Activated T-helper 1 cell treated with anti-CD3 and anti-CD28 coated beads, Interleukin-12 subunit alpha, Interleukin-12 subunit beta, Interleukin-2, Interleukin-4 antibody, amounts not matched to agents 30 ng/mL and 10 ng/mL and 1 ng/mL, durations not matched to agents 14 hours and 24 hours and 36 hours (primary cell): ENCODE measurements at regions not wholly inside any gene's neighbourhood (a gene's known extent, or its start where the extent isn't known, plus 50 kb on each side); places are given as distances from the start of the nearest gene placed in this dataset.

Experiments
- DNase-seq: peaks from one replicate; pipeline ENCODE4 v3.0.0; 2021; ENCODE audit warnings: low spot score
- H3K27ac Mint-ChIP-seq: one replicate; pipeline ENCODE4 v1.8.0; 2021; ENCODE audit warnings: mild to moderate bottlenecking, mixed read lengths
- H3K27me3 Mint-ChIP-seq: one replicate; pipeline ENCODE4 v1.8.0; 2022; ENCODE audit warnings: mild to moderate bottlenecking, moderate library complexity, mixed read lengths; ENCODE audit not compliant: insufficient read depth
- H3K36me3 Mint-ChIP-seq: one replicate; pipeline ENCODE4 v1.8.0; 2021; ENCODE audit warnings: low read depth, mixed read lengths
- H3K4me1 Mint-ChIP-seq: one replicate; pipeline ENCODE4 v1.8.0; 2021; ENCODE audit warnings: low read depth, mixed read lengths
- H3K4me3 Mint-ChIP-seq: one replicate; pipeline ENCODE4 v1.8.0; 2021; ENCODE audit warnings: mild to moderate bottlenecking, moderate library complexity, mixed read lengths
- H3K9me3 Mint-ChIP-seq: one replicate; pipeline ENCODE4 v1.8.0; 2021; ENCODE audit warnings: mixed read lengths
- intact Hi-C: fragments of 100-400 bp; cut with micrococcal nuclease; formaldehyde crosslinking; loops from one replicate; pipeline ENCODE4 v1.15.1; 2024

GRCh38 chr2:167388901-167389300 is 500.6 kb downstream of the XIRP2 start:
- Mint-ChIP-seq H3K27ac (no peak overlapping the region), H3K36me3 (no peaks in the 10 kb centered on the region), H3K9me3 (no peaks in the 10 kb centered on the region), H3K27me3 (no peaks in the 10 kb centered on the region), H3K4me3 (no peak overlapping the region), H3K4me1 (no peaks in the 10 kb centered on the region)
- DNase-seq: no peak
- intact Hi-C loops: no loop called here

GRCh38 chr2:167388497-167388896 is 500.2 kb downstream of the XIRP2 start:
- intact Hi-C loops: no loop called here
- Mint-ChIP-seq H3K4me1 (no peaks in the 10 kb centered on the region), H3K27ac (no peak overlapping the region), H3K36me3 (no peaks in the 10 kb centered on the region), H3K4me3 (no peak overlapping the region), H3K27me3 (no peaks in the 10 kb centered on the region), H3K9me3 (no peaks in the 10 kb centered on the region)
- DNase-seq: no peak

- Mint-ChIP-seq H3K27me3 (peaks cover 2% of the 10 kb centered on the region), H3K4me1 (no peaks in the 10 kb centered on the region), H3K4me3 (no peak overlapping the region), H3K9me3 (no peaks in the 10 kb centered on the region), H3K36me3 (no peaks in the 10 kb centered on the region), H3K27ac (no peak overlapping the region)
- DNase-seq: no peak
- intact Hi-C loops: no loop called here
Observed at GRCh38 chr2:167386694-167387093, 498.4 kb downstream of the XIRP2 start.

- Mint-ChIP-seq H3K9me3 (no peaks in the 10 kb centered on the region), H3K36me3 (no peaks in the 10 kb centered on the region), H3K4me1 (no peaks in the 10 kb centered on the region), H3K4me3 (no peak overlapping the region), H3K27ac (no peak overlapping the region), H3K27me3 (peaks cover 2% of the 10 kb centered on the region)
- intact Hi-C loops: no loop called here
- DNase-seq: no peak
Observed at GRCh38 chr2:167383610-167384194, 495.4 kb downstream of the XIRP2 start.

- H3K4me1 Mint-ChIP-seq: no peaks in the 10 kb centered on the region
- H3K36me3 Mint-ChIP-seq: no peaks in the 10 kb centered on the region
- DNase-seq: no peak
- no peak overlapping the region for H3K4me3 Mint-ChIP-seq
- peaks cover 2% of the 10 kb centered on the region for H3K27me3 Mint-ChIP-seq
- H3K9me3 Mint-ChIP-seq: no peaks in the 10 kb centered on the region
- H3K27ac Mint-ChIP-seq: no peak overlapping the region
- intact Hi-C loops: no loop called here
Observed at GRCh38 chr2:167381349-167381748, 493.1 kb downstream of the XIRP2 start.

GRCh38 chr2:167380555-167380954 is 492.3 kb downstream of the XIRP2 start:
- Mint-ChIP-seq H3K9me3 (no peaks in the 10 kb centered on the region), H3K36me3 (no peaks in the 10 kb centered on the region), H3K4me3 (no peak overlapping the region), H3K4me1 (no peaks in the 10 kb centered on the region), H3K27ac (no peak overlapping the region), H3K27me3 (peaks cover 2% of the 10 kb centered on the region)
- intact Hi-C loops: no loop called here
- no peak for DNase-seq

GRCh38 chr2:167380094-167380493 is 491.8 kb downstream of the XIRP2 start:
- H3K27ac Mint-ChIP-seq: no peak overlapping the region
- peaks cover 2% of the 10 kb centered on the region for H3K27me3 Mint-ChIP-seq
- H3K36me3 Mint-ChIP-seq: no peaks in the 10 kb centered on the region
- intact Hi-C loops: no loop called here
- no peaks in the 10 kb centered on the region for H3K9me3 Mint-ChIP-seq
- H3K4me3 Mint-ChIP-seq: no peak overlapping the region
- no peak for DNase-seq
- H3K4me1 Mint-ChIP-seq: no peaks in the 10 kb centered on the region

- Mint-ChIP-seq H3K4me1 (no peaks in the 10 kb centered on the region), H3K9me3 (peaks cover 7% of the 10 kb centered on the region), H3K36me3 (no peaks in the 10 kb centered on the region), H3K27me3 (no peaks in the 10 kb centered on the region), H3K4me3 (no peak overlapping the region), H3K27ac (no peak overlapping the region)
- intact Hi-C loops: no loop called here
- no peak for DNase-seq
Observed at GRCh38 chr2:167369083-167369482, 480.8 kb downstream of the XIRP2 start.

GRCh38 chr2:167368371-167368770 is 480.1 kb downstream of the XIRP2 start:
- intact Hi-C loops: no loop called here
- Mint-ChIP-seq H3K4me3 (no peak overlapping the region), H3K36me3 (no peaks in the 10 kb centered on the region), H3K4me1 (no peaks in the 10 kb centered on the region), H3K27me3 (no peaks in the 10 kb centered on the region), H3K27ac (no peak overlapping the region), H3K9me3 (peaks cover 7% of the 10 kb centered on the region)
- no peak for DNase-seq

- no peak overlapping the region for H3K4me3 Mint-ChIP-seq
- no peak for DNase-seq
- no peaks in the 10 kb centered on the region for H3K27me3 Mint-ChIP-seq
- H3K36me3 Mint-ChIP-seq: no peaks in the 10 kb centered on the region
- H3K4me1 Mint-ChIP-seq: no peaks in the 10 kb centered on the region
- intact Hi-C loops: no loop called here
- H3K27ac Mint-ChIP-seq: no peak overlapping the region
- peaks cover 7% of the 10 kb centered on the region for H3K9me3 Mint-ChIP-seq
Observed at GRCh38 chr2:167365216-167365615, 476.9 kb downstream of the XIRP2 start.

GRCh38 chr2:167361426-167361825 is 473.1 kb downstream of the XIRP2 start:
- no peaks in the 10 kb centered on the region for H3K27me3 Mint-ChIP-seq
- intact Hi-C loops: no loop called here
- no peak for DNase-seq
- H3K27ac Mint-ChIP-seq: no peak overlapping the region
- H3K9me3 Mint-ChIP-seq: peaks cover 7% of the 10 kb centered on the region
- H3K4me1 Mint-ChIP-seq: no peaks in the 10 kb centered on the region
- no peaks in the 10 kb centered on the region for H3K36me3 Mint-ChIP-seq
- H3K4me3 Mint-ChIP-seq: no peak overlapping the region

- intact Hi-C loops: no loop called here
- DNase-seq: no peak
- Mint-ChIP-seq H3K4me1 (no peaks in the 10 kb centered on the region), H3K9me3 (no peaks in the 10 kb centered on the region), H3K36me3 (no peaks in the 10 kb centered on the region), H3K27me3 (peaks cover 2% of the 10 kb centered on the region), H3K27ac (no peak overlapping the region), H3K4me3 (no peak overlapping the region)
Observed at GRCh38 chr2:167355821-167356220, 467.5 kb downstream of the XIRP2 start.

- Mint-ChIP-seq H3K27ac (no peak overlapping the region), H3K4me3 (no peak overlapping the region), H3K4me1 (no peaks in the 10 kb centered on the region), H3K27me3 (peaks cover 2% of the 10 kb centered on the region), H3K9me3 (no peaks in the 10 kb centered on the region), H3K36me3 (no peaks in the 10 kb centered on the region)
- intact Hi-C loops: no loop called here
- DNase-seq: no peak
Observed at GRCh38 chr2:167353605-167354280, 465.5 kb downstream of the XIRP2 start.

GRCh38 chr2:167345559-167345958 is 457.3 kb downstream of the XIRP2 start:
- no peak for DNase-seq
- H3K27ac Mint-ChIP-seq: no peak overlapping the region
- H3K9me3 Mint-ChIP-seq: no peaks in the 10 kb centered on the region
- H3K36me3 Mint-ChIP-seq: no peaks in the 10 kb centered on the region
- intact Hi-C loops: no loop called here
- no peaks in the 10 kb centered on the region for H3K4me1 Mint-ChIP-seq
- H3K27me3 Mint-ChIP-seq: no peaks in the 10 kb centered on the region
- no peak overlapping the region for H3K4me3 Mint-ChIP-seq
